Hepatocyte (in vitro differentiated cells): ENCODE measurements at regions not wholly inside any gene's neighbourhood (a gene's known extent, or its start where the extent isn't known, plus 50 kb on each side); places are given as distances from the start of the nearest gene placed in this dataset.

ENCODE experiments used
- DNase-seq: peaks from one replicate; pipeline ENCODE4 v3.0.0-alpha.2; 2016; ENCODE audit warnings: low spot score
- H2AFZ ChIP-seq: fragments of 200-600 bp; sonication (generic); 2 replicates; pipeline ENCODE4 v1.6.0; 2016; ENCODE audit warnings: antibody characterized with exemption, mild to moderate bottlenecking
- H3K27ac ChIP-seq: fragments of 200-600 bp; sonication (generic); 2 replicates; pipeline ENCODE4 v1.5.1; 2016; ENCODE audit warnings: mild to moderate bottlenecking
- H3K27me3 ChIP-seq: fragments of 200-600 bp; sonication (generic); 2 replicates; pipeline ENCODE4 v1.6.1; 2016
- H3K36me3 ChIP-seq: fragments of 200-600 bp; sonication (generic); replicated peaks from 2 replicates; pipeline ENCODE4 v1.5.1; 2016; ENCODE audit warnings: low read depth; ENCODE audit not compliant: insufficient read depth
- H3K4me1 ChIP-seq: fragments of 200-600 bp; sonication (generic); 2 replicates; pipeline ENCODE4 v1.5.1; 2016; ENCODE audit warnings: mild to moderate bottlenecking, moderate library complexity; ENCODE audit not compliant: insufficient read depth
- H3K4me2 ChIP-seq: fragments of 200-600 bp; sonication (generic); 2 replicates; pipeline ENCODE4 v1.6.0; 2016
- H3K4me3 ChIP-seq: fragments of 200-600 bp; sonication (generic); 2 replicates; pipeline ENCODE4 v1.5.1; 2016; ENCODE audit warnings: mild to moderate bottlenecking
- H3K79me2 ChIP-seq: fragments of 200-600 bp; sonication (generic); 2 replicates; pipeline ENCODE4 v1.6.0; 2017; ENCODE audit warnings: mild to moderate bottlenecking
- H3K9me2 ChIP-seq: fragments of 200-600 bp; sonication (generic); replicated peaks from 2 replicates; pipeline ENCODE4 v1.6.0; 2017; ENCODE audit warnings: mild to moderate bottlenecking; ENCODE audit not compliant: insufficient read depth
- H3K9me3 ChIP-seq: fragments of 200-600 bp; sonication (generic); 2 replicates; pipeline ENCODE4 v1.5.1; 2016; ENCODE audit warnings: low read depth, mild to moderate bottlenecking
- H4K20me1 ChIP-seq: fragments of 200-600 bp; sonication (generic); 2 replicates; pipeline ENCODE4 v1.6.0; 2016; ENCODE audit warnings: mild to moderate bottlenecking; ENCODE audit not compliant: insufficient read depth, poor library complexity, severe bottlenecking
- EZH2 ChIP-seq: fragments of 200-600 bp; sonication (generic); IDR thresholded peaks from 2 replicates; pipeline ENCODE4 v1.6.1; 2016; ENCODE audit warnings: antibody characterized with exemption, mild to moderate bottlenecking, borderline replicate concordance
- EZH2phosphoT487 ChIP-seq: fragments of 200-600 bp; sonication (generic); IDR thresholded peaks from one replicate; pipeline ENCODE4 v1.6.1; 2018; ENCODE audit warnings: antibody characterized with exemption, mild to moderate bottlenecking, low read depth, moderate library complexity; ENCODE audit not compliant: unreplicated experiment, severe bottlenecking
- WGBS: methylation state at CpG from one replicate; pipeline ENCODE4 v1.1.6; 2016; ENCODE audit warnings: low lambda C conversion rate; ENCODE audit errors: missing lambda C conversion rate; 5-methylcytosine and 5-hydroxymethylcytosine counted together
- TF ChIP-seq, protein P1 (sequence below): fragments of 200-600 bp; sonication (generic); IDR thresholded peaks from 2 replicates; pipeline ENCODE4 v1.5.1; 2016; ENCODE audit warnings: antibody characterized with exemption, mild to moderate bottlenecking; ENCODE audit not compliant: poor library complexity

DNA sequence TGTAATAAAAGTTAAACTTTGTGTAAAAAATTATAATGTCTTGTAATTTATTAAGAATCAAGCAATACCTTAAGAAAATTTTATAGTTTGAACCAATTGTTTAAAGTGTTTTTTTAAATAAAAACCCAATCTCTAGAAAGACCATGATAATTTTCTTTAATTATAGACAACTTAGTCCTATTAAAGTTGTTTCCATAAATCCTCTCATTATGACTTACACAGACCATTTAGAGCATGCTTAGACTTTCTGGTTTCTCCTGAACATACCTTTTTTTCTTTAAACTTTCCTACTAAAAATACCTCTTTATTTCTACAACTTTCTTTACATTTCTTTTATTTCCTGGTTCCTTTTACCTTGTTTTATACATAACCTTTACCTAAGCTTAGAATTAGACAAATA, 837.4 kb downstream of the PCDH19 start:
- Histone ChIP-seq H3K79me2 (no peaks in the 10 kb centered on the region), H2AFZ (no peak overlapping the region), H3K9me2 (no peaks in the 10 kb centered on the region), H3K36me3 (no peaks in the 10 kb centered on the region), H3K27me3 (no peaks in the 10 kb centered on the region), H3K4me1 (no peaks in the 10 kb centered on the region), H4K20me1 (no peaks in the 10 kb centered on the region), H3K4me3 (no peak overlapping the region), H3K4me2 (no peak overlapping the region), H3K27ac (no peak overlapping the region), H3K9me3 (peaks cover 10% of the 10 kb centered on the region)
- TF ChIP-seq, protein P1, sequence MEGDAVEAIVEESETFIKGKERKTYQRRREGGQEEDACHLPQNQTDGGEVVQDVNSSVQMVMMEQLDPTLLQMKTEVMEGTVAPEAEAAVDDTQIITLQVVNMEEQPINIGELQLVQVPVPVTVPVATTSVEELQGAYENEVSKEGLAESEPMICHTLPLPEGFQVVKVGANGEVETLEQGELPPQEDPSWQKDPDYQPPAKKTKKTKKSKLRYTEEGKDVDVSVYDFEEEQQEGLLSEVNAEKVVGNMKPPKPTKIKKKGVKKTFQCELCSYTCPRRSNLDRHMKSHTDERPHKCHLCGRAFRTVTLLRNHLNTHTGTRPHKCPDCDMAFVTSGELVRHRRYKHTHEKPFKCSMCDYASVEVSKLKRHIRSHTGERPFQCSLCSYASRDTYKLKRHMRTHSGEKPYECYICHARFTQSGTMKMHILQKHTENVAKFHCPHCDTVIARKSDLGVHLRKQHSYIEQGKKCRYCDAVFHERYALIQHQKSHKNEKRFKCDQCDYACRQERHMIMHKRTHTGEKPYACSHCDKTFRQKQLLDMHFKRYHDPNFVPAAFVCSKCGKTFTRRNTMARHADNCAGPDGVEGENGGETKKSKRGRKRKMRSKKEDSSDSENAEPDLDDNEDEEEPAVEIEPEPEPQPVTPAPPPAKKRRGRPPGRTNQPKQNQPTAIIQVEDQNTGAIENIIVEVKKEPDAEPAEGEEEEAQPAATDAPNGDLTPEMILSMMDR = no peak
- TF ChIP-seq EZH2 (no peak), EZH2phosphoT487 (no peak)
- DNase-seq = no peak

DNA sequence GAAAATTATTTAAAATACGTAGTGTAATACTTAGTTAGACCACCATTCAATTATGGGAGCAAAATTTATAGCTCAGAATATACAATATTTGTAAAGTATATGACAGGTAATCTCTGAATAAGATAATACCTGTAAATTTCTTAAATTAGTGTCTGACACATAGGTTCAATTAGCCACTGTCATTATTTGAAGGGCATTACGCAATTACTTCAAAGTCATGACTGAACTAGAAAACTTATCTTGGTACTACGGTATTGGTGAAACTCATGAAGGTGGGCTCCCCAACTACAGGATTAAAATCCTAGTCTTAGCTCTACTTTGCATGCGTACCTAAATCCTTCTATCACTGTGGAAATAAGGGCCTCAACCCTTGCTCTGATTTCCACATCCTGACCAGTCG, 860.7 kb downstream of the PCDH19 start:
- no peaks in the 10 kb centered on the region for H3K79me2 ChIP-seq
- H4K20me1 ChIP-seq = no peaks in the 10 kb centered on the region
- DNase-seq = no peak
- H3K27me3 ChIP-seq = no peaks in the 10 kb centered on the region
- no peak overlapping the region for H3K4me2 ChIP-seq
- no peaks in the 10 kb centered on the region for H3K9me3 ChIP-seq
- no peak overlapping the region for H3K27ac ChIP-seq
- no peak for TF ChIP-seq EZH2
- TF ChIP-seq, protein P1 = no peak
- TF ChIP-seq EZH2phosphoT487 = no peak
- H3K4me3 ChIP-seq = no peak overlapping the region
- H2AFZ ChIP-seq = no peak overlapping the region
- H3K9me2 ChIP-seq = no peaks in the 10 kb centered on the region
- WGBS = 76% methylated on average over 5 of the region's 5 CpGs
- no peaks in the 10 kb centered on the region for H3K36me3 ChIP-seq
- no peaks in the 10 kb centered on the region for H3K4me1 ChIP-seq

DNA sequence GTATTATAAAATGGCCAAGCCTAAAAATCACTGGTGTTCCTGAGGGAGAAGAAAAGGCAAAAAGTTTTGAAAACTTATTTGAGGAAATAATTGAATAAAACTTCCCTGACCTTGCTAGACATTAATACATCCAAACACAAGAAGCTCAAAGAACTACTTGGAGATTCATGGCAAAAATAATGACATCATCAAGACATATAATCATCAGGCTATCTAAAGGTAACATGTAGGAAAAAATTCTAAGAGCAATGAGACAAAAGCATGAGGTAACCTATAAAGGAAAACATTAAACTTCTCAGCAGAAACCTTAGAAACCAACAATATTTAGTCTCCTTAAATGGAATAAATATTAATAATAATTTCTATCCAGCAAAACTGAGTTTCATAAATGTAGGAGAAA, 887.6 kb downstream of the PCDH19 start:
- H3K79me2 ChIP-seq = no peaks in the 10 kb centered on the region
- H2AFZ ChIP-seq = no peak overlapping the region
- H3K9me3 ChIP-seq = no peaks in the 10 kb centered on the region
- TF ChIP-seq EZH2phosphoT487 (no peak), EZH2 (no peak)
- TF ChIP-seq, protein P1 = no peak
- no peak overlapping the region for H3K4me2 ChIP-seq
- no peaks in the 10 kb centered on the region for H3K4me1 ChIP-seq
- H3K27me3 ChIP-seq = no peaks in the 10 kb centered on the region
- no peak overlapping the region for H3K4me3 ChIP-seq
- no peaks in the 10 kb centered on the region for H3K9me2 ChIP-seq
- no peaks in the 10 kb centered on the region for H3K36me3 ChIP-seq
- no peaks in the 10 kb centered on the region for H4K20me1 ChIP-seq
- H3K27ac ChIP-seq = no peak overlapping the region
- DNase-seq = no peak

DNA sequence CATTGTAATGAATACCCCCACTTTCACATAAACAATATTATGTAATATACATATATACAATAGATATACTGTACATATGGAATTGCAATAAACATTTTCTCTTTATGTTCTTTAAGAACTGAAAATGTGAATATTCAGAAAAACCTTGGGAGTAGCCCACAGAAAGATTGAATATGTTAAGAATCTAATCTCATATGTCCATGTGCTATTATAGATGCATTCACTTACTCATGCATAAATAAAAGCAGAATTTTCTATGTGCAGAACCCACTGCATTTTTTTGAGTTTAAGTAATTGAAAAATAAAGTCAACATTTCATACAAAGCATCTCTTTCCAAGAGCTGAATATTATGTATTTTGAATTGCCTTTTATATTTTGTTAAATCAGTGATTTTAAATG, 902.3 kb downstream of the PCDH19 start:
- H3K4me1 ChIP-seq = no peaks in the 10 kb centered on the region
- H3K4me2 ChIP-seq = no peak overlapping the region
- H3K27ac ChIP-seq = no peak overlapping the region
- no peak overlapping the region for H3K4me3 ChIP-seq
- no peaks in the 10 kb centered on the region for H3K27me3 ChIP-seq
- no peaks in the 10 kb centered on the region for H4K20me1 ChIP-seq
- DNase-seq = no peak
- no peaks in the 10 kb centered on the region for H3K9me2 ChIP-seq
- H2AFZ ChIP-seq = no peak overlapping the region
- no peaks in the 10 kb centered on the region for H3K36me3 ChIP-seq
- no peaks in the 10 kb centered on the region for H3K79me2 ChIP-seq
- TF ChIP-seq, protein P1 = no peak
- TF ChIP-seq EZH2 = no peak
- TF ChIP-seq EZH2phosphoT487 = no peak
- H3K9me3 ChIP-seq = no peaks in the 10 kb centered on the region
